ENCODE measurements at regions not wholly inside any gene's neighbourhood (a gene's known extent, or its start where the extent isn't known, plus 50 kb on each side); places are given as distances from the start of the nearest gene placed in this dataset.

DNA sequence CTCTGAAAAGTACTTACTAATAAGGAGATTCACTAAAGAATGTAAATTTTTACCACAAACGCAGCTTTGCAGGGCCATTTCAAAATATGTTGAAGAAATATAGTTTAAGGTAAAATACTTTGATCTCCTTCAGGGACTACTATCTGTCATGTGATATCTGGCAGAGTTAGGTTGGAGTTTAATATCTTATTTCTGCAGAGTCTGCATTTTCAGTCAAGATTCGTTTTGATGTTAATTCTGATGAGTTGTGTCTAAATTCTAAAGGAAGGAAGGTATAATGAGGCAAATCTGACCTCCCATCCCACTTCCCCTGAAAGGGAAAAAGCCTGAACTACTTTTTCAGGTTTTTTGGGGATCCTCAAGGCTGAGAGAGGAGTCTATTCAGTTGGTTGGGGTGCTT lies 123.9 kb upstream of the TECRL start:
- in situ Hi-C loops (cut with MboI; ENCODE audit: low sequenced_read_pairs) = no loop called here
- no peak overlapping the region for H3K56ac ChIP-seq (ENCODE audit: extremely low read depth, insufficient read depth, low read length)

More for the DNA sequence above, 123.9 kb upstream of the TECRL start:
- Histone ChIP-seq H3K27me3 (ENCODE audit: control insufficient read depth, insufficient read depth, low read length) (no peaks in the 10 kb centered on the region), H3K18ac (ENCODE audit: low read depth, low read length) (no peak overlapping the region), H3K36me3 (ENCODE audit: control insufficient read depth, insufficient read depth, low read length) (no peaks in the 10 kb centered on the region), H4K5ac (ENCODE audit: low read depth, low read length) (no peak overlapping the region), H3K9ac (ENCODE audit: low read depth, low read length) (no peak overlapping the region), H2BK120ac (ENCODE audit: low read depth, low read length) (no peak overlapping the region), H3K4ac (ENCODE audit: low read depth, low read length) (no peak overlapping the region), H2AK9ac (replicated peaks; ENCODE audit: low read depth, low read length, poor library complexity) (no peak overlapping the region), H4K8ac (ENCODE audit: low read depth in 2 of 2, low read length in 2 of 2) (no peak overlapping the region), H3K9me1 (ENCODE audit: insufficient read depth, low read length) (no peaks in the 10 kb centered on the region), H3K4me3 (ENCODE audit: insufficient read depth, low read depth, low read length) (no peak overlapping the region), H4K91ac (ENCODE audit: insufficient read depth, low read depth, low read length) (no peak overlapping the region), H2AFZ (replicated peaks; ENCODE audit: low read length, poor library complexity) (no peak overlapping the region), H2AK5ac (ENCODE audit: low read depth, low read length) (no peak overlapping the region), H3K4me1 (ENCODE audit: control insufficient read depth, insufficient read depth, low read length) (no peaks in the 10 kb centered on the region), H3K4me2 (ENCODE audit: low read depth, low read length) (no peak overlapping the region), H2BK5ac (ENCODE audit: low read depth, low read length, poor library complexity, severe bottlenecking) (no peak overlapping the region), H3K79me1 (ENCODE audit: low read depth in 1 of 2, low read length in 2 of 2) (no peaks in the 10 kb centered on the region), H4K20me1 (ENCODE audit: insufficient read depth, low read length) (no peaks in the 10 kb centered on the region), H2BK20ac (ENCODE audit: low read depth, low read length) (no peak overlapping the region), H2BK15ac (ENCODE audit: low read depth, low read length) (no peak overlapping the region), H3K27ac (ENCODE audit: insufficient read depth, low read length) (no peak overlapping the region), H3K14ac (replicated peaks; ENCODE audit: low read depth, low read length) (no peak overlapping the region), H3K23ac (ENCODE audit: low read depth, low read length) (no peak overlapping the region), H3K9me3 (ENCODE audit: control insufficient read depth, insufficient read depth, low read length) (no peaks in the 10 kb centered on the region)
- no peak for ATAC-seq (ENCODE audit: low read depth)
- dilution Hi-C loops (cut with HindIII; ENCODE audit: low sequenced_read_pairs, unreplicated experiment) = no loop called here
- TF ChIP-seq, protein P1, sequence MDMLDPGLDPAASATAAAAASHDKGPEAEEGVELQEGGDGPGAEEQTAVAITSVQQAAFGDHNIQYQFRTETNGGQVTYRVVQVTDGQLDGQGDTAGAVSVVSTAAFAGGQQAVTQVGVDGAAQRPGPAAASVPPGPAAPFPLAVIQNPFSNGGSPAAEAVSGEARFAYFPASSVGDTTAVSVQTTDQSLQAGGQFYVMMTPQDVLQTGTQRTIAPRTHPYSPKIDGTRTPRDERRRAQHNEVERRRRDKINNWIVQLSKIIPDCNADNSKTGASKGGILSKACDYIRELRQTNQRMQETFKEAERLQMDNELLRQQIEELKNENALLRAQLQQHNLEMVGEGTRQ (IDR thresholded peaks at IDR 0.05; ENCODE audit: low read depth, low read length) = no peak
- TF ChIP-seq MAFK (IDR thresholded peaks at IDR 0.05; ENCODE audit: low read depth, low read length) = 0 out of 2 replicates have a peak, but pooled peaks have one; percentile 52
- no peak for TF ChIP-seq MXI1 (IDR thresholded peaks at IDR 0.05; ENCODE audit: borderline replicate concordance, low read depth, low read length)
- TF ChIP-seq CHD1 (IDR thresholded peaks at IDR 0.05; ENCODE audit: low read depth, low read length) = no peak
- TF ChIP-seq, protein P2, sequence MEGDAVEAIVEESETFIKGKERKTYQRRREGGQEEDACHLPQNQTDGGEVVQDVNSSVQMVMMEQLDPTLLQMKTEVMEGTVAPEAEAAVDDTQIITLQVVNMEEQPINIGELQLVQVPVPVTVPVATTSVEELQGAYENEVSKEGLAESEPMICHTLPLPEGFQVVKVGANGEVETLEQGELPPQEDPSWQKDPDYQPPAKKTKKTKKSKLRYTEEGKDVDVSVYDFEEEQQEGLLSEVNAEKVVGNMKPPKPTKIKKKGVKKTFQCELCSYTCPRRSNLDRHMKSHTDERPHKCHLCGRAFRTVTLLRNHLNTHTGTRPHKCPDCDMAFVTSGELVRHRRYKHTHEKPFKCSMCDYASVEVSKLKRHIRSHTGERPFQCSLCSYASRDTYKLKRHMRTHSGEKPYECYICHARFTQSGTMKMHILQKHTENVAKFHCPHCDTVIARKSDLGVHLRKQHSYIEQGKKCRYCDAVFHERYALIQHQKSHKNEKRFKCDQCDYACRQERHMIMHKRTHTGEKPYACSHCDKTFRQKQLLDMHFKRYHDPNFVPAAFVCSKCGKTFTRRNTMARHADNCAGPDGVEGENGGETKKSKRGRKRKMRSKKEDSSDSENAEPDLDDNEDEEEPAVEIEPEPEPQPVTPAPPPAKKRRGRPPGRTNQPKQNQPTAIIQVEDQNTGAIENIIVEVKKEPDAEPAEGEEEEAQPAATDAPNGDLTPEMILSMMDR (conservative IDR thresholded peaks at IDR 0.05; ENCODE audit: low read depth, low read length) = no peak
- DNase-seq = no peak
- no CpG with 5 or more reads among the region's 2 CpGs for WGBS, 2 experiments (ENCODE audit: extremely low coverage in 2 of 2, insufficient read length in 1 of 2)
- no TSS peak for BruUV-seq (replicated peaks)
- CTCF ChIA-PET = no interaction called here
- POLR2A ChIA-PET (ENCODE audit: unreplicated experiment) = no interaction called here
- intact Hi-C loops (cut with micrococcal nuclease) = no loop called here

Data from IMR-90 (cell line).